Posterior vena cava (tissue), 2 donors: ENCODE measurements at regions not wholly inside any gene's neighbourhood (a gene's known extent, or its start where the extent isn't known, plus 50 kb on each side); places are given as distances from the start of the nearest gene placed in this dataset.
"Not testable (repeated sequence)": the region's sequence is repeated elsewhere in the genome, so short reads cannot be mapped to it uniquely, and the experiment has no call there.

Source experiments
- DNase-seq: peaks from one replicate; pipeline ENCODE4 v3.0.0-alpha.2; 2020; ENCODE audit warnings: low spot score
- intact Hi-C, 2 donors: fragments of 100-400 bp; cut with DNase I; formaldehyde crosslinking; loops; one replicate each; pipeline versions ENCODE4 v1.14.1 to v1.14.2; 2022 to 2023
- donor health status: DM: yes; HTN: yes; CAD: no.
- donor health status: DM: yes; HTN: yes; CAD: no.

- no peak for DNase-seq
- intact Hi-C loops, result no loop called here
Observed at GRCh38 chr10:8171008-8171407, 116.5 kb downstream of the GATA3 start.

DNA sequence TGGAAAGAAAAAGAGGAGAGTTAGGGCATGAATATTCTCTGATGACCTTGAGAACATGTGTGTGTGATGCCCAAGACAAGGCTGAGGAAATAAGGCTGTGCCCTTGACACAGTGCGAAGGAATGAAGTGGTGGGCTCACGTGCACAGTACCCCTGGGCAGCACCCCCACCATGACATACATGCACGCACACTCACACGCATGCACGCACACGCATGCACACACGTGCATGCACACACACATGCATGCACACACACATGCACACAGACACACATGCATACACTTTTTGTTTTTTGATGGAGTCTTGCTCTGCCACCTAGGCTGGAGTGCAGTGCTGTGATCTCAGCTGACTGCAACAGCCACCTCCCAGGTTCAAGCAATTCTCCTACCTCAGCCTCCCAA lies 118.1 kb downstream of the GATA3 start:
- intact Hi-C loops, result no loop called here
- DNase-seq, result no peak

DNA sequence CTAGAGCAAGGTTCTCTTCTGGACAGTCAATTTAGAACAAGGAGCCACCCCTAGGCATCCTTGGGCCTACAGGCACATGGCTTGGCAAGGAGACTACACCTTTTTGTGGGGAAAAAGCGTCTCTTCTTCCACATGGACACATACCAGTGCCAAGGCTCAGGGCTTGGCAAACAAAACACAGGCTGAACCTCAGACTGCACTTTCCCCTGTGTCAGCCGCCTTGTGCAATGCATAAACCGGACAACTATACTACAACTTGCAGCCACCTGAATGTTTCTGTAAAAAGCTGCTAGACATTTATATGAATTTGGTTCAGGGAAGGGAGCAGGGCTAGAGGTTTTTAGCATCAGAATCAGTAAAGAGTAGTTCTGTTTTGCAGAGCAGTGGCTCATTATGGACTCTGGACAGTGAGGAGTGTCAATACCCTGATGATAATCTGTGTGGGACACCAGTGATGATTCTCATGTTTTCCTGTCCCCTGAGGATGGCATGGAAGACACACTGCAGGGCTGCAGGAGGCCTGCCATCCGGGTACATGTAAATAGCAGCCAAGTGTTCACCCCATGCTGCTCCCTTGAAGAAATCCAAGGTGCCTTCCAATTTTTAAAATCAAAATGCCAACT lies 118.9 kb downstream of the GATA3 start:
- intact Hi-C loops, result no loop called here
- DNase-seq, result no peak

DNA sequence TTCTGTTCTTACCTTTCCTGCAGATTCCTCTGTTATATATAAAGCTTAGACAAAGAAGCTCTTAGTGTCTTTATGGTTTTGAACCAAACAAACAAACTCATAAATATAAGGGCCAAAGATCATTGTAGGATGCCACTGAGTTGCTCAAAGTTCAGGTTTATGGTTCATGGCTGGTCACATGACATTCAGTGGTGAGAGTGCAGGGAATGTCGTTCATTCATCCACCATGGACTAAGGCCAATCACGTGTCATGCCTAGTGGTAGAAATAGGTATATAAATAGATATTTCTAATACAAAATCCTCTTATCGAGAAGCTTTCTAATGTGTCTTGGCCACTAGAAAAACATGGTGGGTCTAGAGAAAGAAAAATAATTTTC lies 119.4 kb downstream of the GATA3 start:
- intact Hi-C loops, result no loop called here
- no peak for DNase-seq

GRCh38 chr10:8174762-8175161 lies 120.3 kb downstream of the GATA3 start:
- intact Hi-C loops, result no loop called here
- DNase-seq, result no peak

DNA sequence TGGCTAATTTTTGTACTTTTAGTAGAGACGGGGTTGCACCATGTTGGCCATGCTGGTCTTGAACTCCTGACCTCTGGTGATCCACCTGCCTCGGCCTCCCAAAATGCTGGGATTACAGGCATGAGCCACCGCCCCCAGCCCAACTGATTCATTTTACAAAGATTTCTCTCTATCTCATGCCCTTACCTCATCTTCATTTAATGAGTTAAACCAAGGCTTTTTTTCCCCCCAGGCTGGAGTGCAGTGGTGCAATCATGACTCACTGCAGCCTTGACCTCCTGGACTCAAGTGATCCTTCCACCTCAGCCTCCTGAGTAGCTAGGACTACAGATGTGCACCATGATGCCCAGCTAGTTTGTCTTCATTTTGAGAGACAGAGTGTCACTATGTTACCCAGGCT lies 123.0 kb downstream of the GATA3 start:
- intact Hi-C loops, DNase-seq: not testable (repeated sequence)

DNA sequence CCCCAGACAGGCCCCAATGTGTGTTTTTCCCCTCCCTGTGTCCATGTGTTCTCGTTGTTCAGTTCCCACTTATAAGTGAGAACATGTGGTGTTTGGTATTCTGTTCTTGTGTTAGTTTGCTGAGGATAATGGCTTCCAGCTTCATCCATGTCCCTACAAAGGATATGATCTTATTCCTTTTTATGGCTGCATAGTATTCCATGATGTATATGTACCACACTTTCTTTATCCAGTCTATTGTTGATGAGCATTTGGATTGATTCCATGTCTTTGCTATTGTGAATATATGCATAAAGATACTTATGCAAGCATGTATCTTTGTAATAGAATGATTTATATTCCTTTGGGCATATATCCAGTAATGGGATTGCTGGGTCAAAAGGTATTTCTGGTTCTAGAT lies 125.3 kb downstream of the GATA3 start:
- DNase-seq, intact Hi-C loops: not testable (repeated sequence)

- DNase-seq, result no peak
- intact Hi-C loops, result no loop called here
Observed at GRCh38 chr10:8180360-8181109, 126.0 kb downstream of the GATA3 start.

- no peak for DNase-seq
- intact Hi-C loops, result no loop called here
Observed at GRCh38 chr10:8181496-8182157, 127.1 kb downstream of the GATA3 start.

- no peak for DNase-seq
- intact Hi-C loops, result no loop called here
Observed at GRCh38 chr10:8182806-8183205, 128.3 kb downstream of the GATA3 start.

DNA sequence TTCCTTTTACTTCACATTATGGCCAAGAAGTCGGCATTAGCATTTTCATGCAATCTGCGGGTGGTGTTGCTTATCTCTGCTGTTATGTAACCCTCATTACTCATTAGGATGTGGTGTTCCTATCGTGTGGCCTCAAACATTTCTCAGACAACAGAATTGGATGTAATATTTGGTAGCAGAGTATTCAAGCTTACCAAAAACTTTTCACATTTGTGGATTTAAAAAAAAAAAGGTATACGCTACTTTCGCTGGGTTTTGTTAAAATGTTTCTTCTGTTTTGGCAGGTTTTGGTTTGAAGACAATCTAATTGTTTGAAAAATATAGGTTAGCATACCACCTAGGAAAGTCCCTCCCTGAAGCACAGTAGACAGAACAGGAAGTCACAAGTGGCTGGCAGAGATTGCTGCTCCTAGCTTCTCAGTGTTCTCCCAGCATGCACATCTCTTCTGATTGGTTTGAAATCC lies 128.8 kb downstream of the GATA3 start:
- intact Hi-C loops, result no loop called here
- DNase-seq, result no peak

- intact Hi-C loops, result no loop called here
- DNase-seq, result no peak
Observed at GRCh38 chr10:8187171-8187666, 132.7 kb downstream of the GATA3 start.

DNA sequence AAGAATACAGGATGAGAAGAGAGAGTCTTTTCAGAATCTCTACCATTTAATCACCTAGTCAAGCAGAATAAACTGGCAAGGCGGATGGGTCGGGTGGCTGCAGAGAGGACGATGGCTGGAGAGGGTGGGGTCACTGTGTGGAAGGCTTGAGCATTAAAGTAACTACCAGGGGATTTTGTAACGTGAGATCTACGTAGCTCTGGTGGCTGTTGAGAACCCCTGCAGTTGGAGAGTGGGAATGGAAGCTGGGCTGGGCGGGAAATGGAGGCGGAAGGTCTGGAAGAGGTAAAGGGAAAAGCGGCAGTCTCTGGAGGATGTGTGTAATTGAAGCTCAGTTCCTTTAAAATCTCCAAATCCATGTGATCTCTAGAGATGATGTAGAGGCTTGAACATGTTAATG lies 135.0 kb downstream of the GATA3 start:
- no peak for DNase-seq
- intact Hi-C loops, result no loop called here

DNA sequence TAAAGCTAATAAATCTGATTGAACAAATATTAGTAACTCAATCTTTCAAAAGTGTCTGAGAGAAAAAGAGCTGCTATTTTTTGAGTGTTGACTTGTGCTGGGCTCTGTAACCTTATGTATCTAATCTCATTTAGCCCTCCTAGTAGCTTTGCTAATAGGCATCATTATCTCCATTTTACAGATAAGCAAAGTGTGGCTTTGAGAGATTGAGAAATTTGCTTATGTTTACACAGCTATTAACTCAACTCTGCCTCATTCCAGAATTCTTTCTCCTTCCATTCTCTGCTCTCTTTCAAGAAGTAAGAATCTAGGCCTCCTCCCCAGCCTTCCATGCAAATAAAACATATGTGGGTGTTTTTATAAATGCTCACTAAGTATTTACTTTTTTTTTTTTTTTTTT lies 137.8 kb downstream of the GATA3 start:
- intact Hi-C loops, result no loop called here
- DNase-seq, result no peak

DNA sequence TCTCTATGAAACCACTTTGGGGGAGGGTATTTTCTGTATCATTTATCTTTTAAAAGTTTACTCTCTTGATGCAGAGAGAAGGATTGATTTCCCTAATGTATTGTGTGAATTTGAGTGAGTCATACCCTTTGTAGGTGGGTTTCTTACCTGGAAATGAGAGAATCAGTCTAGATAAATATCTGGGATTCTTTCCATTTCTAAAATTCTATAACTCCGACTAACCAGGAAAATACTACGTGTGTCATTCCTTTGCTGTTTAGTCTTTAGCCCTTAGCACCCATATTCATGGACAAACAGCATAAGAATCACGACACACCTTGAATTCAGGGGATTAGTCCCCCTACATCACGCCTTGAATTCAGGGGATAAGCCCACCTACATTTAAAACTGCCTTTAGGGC lies 139.1 kb downstream of the GATA3 start:
- intact Hi-C loops, result no loop called here
- no peak for DNase-seq

DNA sequence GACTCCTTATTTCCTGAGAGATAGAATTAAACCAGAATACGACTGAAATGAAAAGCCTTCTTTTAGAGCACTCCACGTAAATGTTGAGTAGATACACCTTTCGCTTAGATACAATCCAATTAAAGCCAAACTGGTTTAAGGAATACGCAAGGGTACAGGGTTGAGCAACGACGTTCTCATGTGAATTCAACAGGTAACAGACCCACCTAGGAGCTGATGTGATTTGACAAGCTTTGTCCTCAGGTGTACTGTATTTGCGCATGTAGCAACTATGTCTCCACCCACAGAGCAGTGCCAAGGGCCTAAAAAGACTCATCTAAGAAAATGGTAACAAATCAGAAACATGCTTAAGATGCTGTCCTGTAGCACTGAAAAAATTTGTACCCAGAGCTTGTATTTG lies 139.6 kb downstream of the GATA3 start:
- DNase-seq, result no peak
- intact Hi-C loops, result no loop called here

GRCh38 chr10:8206882-8207281 lies 152.4 kb downstream of the GATA3 start:
- no peak for DNase-seq
- intact Hi-C loops, result no loop called here

DNA sequence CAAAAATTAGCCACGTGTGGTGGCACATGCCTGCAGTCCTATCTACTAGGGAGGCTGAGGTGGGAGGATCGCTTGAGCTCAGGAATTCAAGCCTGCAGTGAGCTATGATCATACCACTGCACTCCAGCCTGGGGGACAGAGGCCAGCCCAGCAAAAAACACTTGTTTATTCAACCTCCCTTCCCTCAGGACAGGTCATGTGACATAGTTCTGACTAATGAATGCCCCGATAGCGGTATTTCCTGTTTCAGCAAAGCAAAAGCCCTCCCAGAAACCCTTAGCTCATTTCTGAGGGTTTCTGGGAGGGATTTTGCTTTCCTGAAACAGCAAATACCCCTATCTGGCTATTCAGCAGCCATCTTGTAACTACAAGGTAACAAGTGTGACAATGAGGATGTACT lies 157.1 kb downstream of the GATA3 start:
- no peak for DNase-seq
- intact Hi-C loops, result no loop called here

GRCh38 chr10:8213735-8214134 lies 159.2 kb downstream of the GATA3 start:
- intact Hi-C loops, result no loop called here
- no peak for DNase-seq

- DNase-seq, result no peak
- intact Hi-C loops, result no loop called here
Observed at GRCh38 chr10:8214587-8214986, 160.1 kb downstream of the GATA3 start.

DNA sequence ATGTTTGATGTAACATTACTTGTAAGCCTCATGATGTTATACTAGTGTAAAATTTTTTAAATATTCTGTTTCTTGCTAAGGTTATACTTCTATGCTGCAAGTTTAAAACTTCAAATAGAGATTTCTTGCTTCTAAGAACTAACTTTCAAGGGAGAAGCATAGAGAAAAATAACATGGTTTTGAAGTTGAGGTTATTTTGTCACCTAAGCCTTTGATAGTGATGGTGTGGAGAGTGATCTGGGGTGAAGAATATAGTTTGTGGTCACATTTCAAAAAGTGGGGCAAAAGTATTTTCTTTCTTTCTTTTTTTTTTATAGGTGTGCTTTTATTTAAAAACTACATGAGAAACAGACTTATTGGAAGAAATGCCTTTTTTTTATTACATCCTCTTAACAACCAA lies 162.4 kb downstream of the GATA3 start:
- DNase-seq, result no peak
- intact Hi-C loops, result no loop called here
